ENCODE measurements at regions not wholly inside any gene's neighbourhood (a gene's known extent, or its start where the extent isn't known, plus 50 kb on each side); places are given as distances from the start of the nearest gene placed in this dataset.

DNA sequence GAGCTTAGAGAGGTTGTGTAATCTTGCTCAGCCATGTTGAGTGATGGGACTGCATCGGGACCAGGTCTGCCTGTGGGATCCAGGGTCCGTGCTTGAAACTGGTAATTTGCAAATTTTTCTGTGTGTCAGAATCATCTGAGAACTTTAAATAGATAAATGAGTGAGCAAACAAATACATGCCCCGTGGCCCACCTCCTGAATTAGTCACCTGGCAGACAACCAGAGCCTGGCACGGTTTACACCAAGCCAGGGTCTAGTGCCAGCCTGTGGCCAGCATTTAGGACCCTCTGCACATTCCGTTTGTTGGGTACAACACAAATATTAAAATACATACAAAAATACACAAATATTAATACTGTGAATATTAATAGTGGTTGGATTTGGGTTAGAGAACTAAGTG is 90.6 kb upstream of the STOX2 start:
- no peak overlapping the region for H3K4me2 ChIP-seq (ENCODE audit: low read depth, low read length)
- ATAC-seq (ENCODE audit: low read depth) (no peak), DNase-seq (no peak)
- H3K79me1 ChIP-seq (ENCODE audit: low read depth in 1 of 2, low read length in 2 of 2), result no peaks in the 10 kb centered on the region
- H2AFZ ChIP-seq (replicated peaks; ENCODE audit: low read length, poor library complexity), result no peak overlapping the region
- peaks cover 9% of the 10 kb centered on the region; the same call in 1 of the 2 replicates for H3K27me3 ChIP-seq (ENCODE audit: control insufficient read depth, insufficient read depth, low read length)
- H3K36me3 ChIP-seq (ENCODE audit: control insufficient read depth, insufficient read depth, low read length), result no peaks in the 10 kb centered on the region
- no peak overlapping the region for H4K5ac ChIP-seq (ENCODE audit: low read depth, low read length)
- H3K4me3 ChIP-seq (ENCODE audit: insufficient read depth, low read depth, low read length), result no peak overlapping the region
- ChIA-PET POLR2A (ENCODE audit: unreplicated experiment) (no interaction called here), CTCF (no interaction called here)
- no peak overlapping the region for H3K14ac ChIP-seq (replicated peaks; ENCODE audit: low read depth, low read length)
- no peak overlapping the region for H2BK15ac ChIP-seq (ENCODE audit: low read depth, low read length)
- no peaks in the 10 kb centered on the region for H3K9me1 ChIP-seq (ENCODE audit: insufficient read depth, low read length)
- H3K9me3 ChIP-seq (ENCODE audit: control insufficient read depth, insufficient read depth, low read length), result no peaks in the 10 kb centered on the region
- H3K27ac ChIP-seq (ENCODE audit: insufficient read depth, low read length), result no peak overlapping the region
- no peak overlapping the region for H3K56ac ChIP-seq (ENCODE audit: extremely low read depth, insufficient read depth, low read length)
- WGBS, 2 experiments (ENCODE audit: extremely low coverage in 2 of 2, insufficient read length in 1 of 2), result 100% methylated on average over 1 of the region's 5 CpGs; no CpG with 5 or more reads in 1 of the 2 experiments
- H2AK5ac ChIP-seq (ENCODE audit: low read depth, low read length), result no peak overlapping the region
- H2BK120ac ChIP-seq (ENCODE audit: low read depth, low read length), result no peak overlapping the region
- no peaks in the 10 kb centered on the region for H4K20me1 ChIP-seq (ENCODE audit: insufficient read depth, low read length)
- BruUV-seq (replicated peaks), result no TSS peak
- no peak overlapping the region for H4K91ac ChIP-seq (ENCODE audit: insufficient read depth, low read depth, low read length)
- no peak for TF ChIP-seq CHD1 (IDR thresholded peaks at IDR 0.05; ENCODE audit: low read depth, low read length)
- H2BK5ac ChIP-seq (ENCODE audit: low read depth, low read length, poor library complexity, severe bottlenecking), result no peak overlapping the region
- no peak overlapping the region for H3K9ac ChIP-seq (ENCODE audit: low read depth, low read length)
- no peak overlapping the region for H3K4ac ChIP-seq (ENCODE audit: low read depth, low read length)
- no peak overlapping the region for H3K23ac ChIP-seq (ENCODE audit: low read depth, low read length)
- no peak overlapping the region for H3K18ac ChIP-seq (ENCODE audit: low read depth, low read length)
- no peaks in the 10 kb centered on the region for H3K4me1 ChIP-seq (ENCODE audit: control insufficient read depth, insufficient read depth, low read length)
- in situ Hi-C loops (cut with MboI; ENCODE audit: low sequenced_read_pairs) (no loop called here), dilution Hi-C loops (cut with HindIII; ENCODE audit: low sequenced_read_pairs, unreplicated experiment) (no loop called here), intact Hi-C loops (cut with micrococcal nuclease) (no loop called here)
- no peak overlapping the region for H2BK20ac ChIP-seq (ENCODE audit: low read depth, low read length)
- H4K8ac ChIP-seq (ENCODE audit: low read depth in 2 of 2, low read length in 2 of 2), result no peak overlapping the region
- H2AK9ac ChIP-seq (replicated peaks; ENCODE audit: low read depth, low read length, poor library complexity), result no peak overlapping the region
